Cardiac fibroblast (primary cell): ENCODE measurements at regions not wholly inside any gene's neighbourhood (a gene's known extent, or its start where the extent isn't known, plus 50 kb on each side); places are given as distances from the start of the nearest gene placed in this dataset.

Experiments used
- DNase-seq, 2 donors: peaks; one replicate each; pipeline versions ENCODE4 v3.0.0 to v3.0.0-alpha.2; 2010; ENCODE audit warnings: low read depth in 2 of 2
- H3K4me3 ChIP-seq, 2 donors: replicated peaks in 1 of 2; 1 replicate in 1 of 2; 2 replicates in 1 of 2; pipeline ENCODE4 v1.5.1; 2011; ENCODE audit warnings: low read depth in 2 of 2, low read length in 2 of 2, mild to moderate bottlenecking in 2 of 2, moderate library complexity in 1 of 2
- CTCF ChIP-seq: IDR thresholded peaks from one replicate; pipeline ENCODE4 v1.5.1; 2011; ENCODE audit warnings: low read depth, mild to moderate bottlenecking, low read length, inconsistent platforms

- DNase-seq = no peak
- TF ChIP-seq CTCF = no peak
These were observed 142.2 kb downstream of the HS3ST1 start for GRCh38 chr4:11286533-11286932.

GRCh38 chr4:11281720-11282119, 147.0 kb downstream of the HS3ST1 start:
- peak; percentile 31 to 35 for DNase-seq
- no peak overlapping the region for H3K4me3 ChIP-seq
- no peak for TF ChIP-seq CTCF

More at GRCh38 chr4:11286533-11286932, 142.2 kb downstream of the HS3ST1 start:
- no peak overlapping the region for H3K4me3 ChIP-seq

- TF ChIP-seq CTCF = no peak
- no peak overlapping the region for H3K4me3 ChIP-seq
- no peak for DNase-seq
These were observed 157.4 kb downstream of the HS3ST1 start for GRCh38 chr4:11271263-11271662.

GRCh38 chr4:11268149-11268548, 160.5 kb downstream of the HS3ST1 start:
- no peak for TF ChIP-seq CTCF
- no peak for DNase-seq
- no peak overlapping the region for H3K4me3 ChIP-seq

GRCh38 chr4:11264841-11265240, 163.9 kb downstream of the HS3ST1 start:
- no peak for DNase-seq
- no peak for TF ChIP-seq CTCF
- H3K4me3 ChIP-seq = no peak overlapping the region

GRCh38 chr4:11264346-11264745, 164.3 kb downstream of the HS3ST1 start:
- H3K4me3 ChIP-seq = no peak overlapping the region
- no peak for TF ChIP-seq CTCF
- no peak for DNase-seq

- no peak for TF ChIP-seq CTCF
- H3K4me3 ChIP-seq = no peak overlapping the region
- no peak for DNase-seq
These were observed 165.5 kb downstream of the HS3ST1 start for GRCh38 chr4:11263208-11263607.
